HL-60 (cell line): ENCODE measurements at regions not wholly inside any gene's neighbourhood (a gene's known extent, or its start where the extent isn't known, plus 50 kb on each side); places are given as distances from the start of the nearest gene placed in this dataset.

Experiments
- DNase-seq, 2 experiments: peaks; one replicate each; pipeline ENCODE4 v3.0.0-alpha.2; 2010 to 2020; ENCODE audit warnings: low read depth in 1 of 2, low spot score in 1 of 2
- H3K27ac ChIP-seq: fragments of 250-450 bp; sonication (Bioruptor Pico); replicated peaks from 2 replicates; pipeline ENCODE4 v1.5.1; 2020; ENCODE audit warnings: mild to moderate bottlenecking, moderate library complexity
- H3K27me3 ChIP-seq: fragments of 250-450 bp; sonication (Bioruptor Pico); 2 replicates; pipeline ENCODE4 v1.5.1; 2021; ENCODE audit warnings: mild to moderate bottlenecking, moderate library complexity; ENCODE audit not compliant: insufficient read depth, poor library complexity, severe bottlenecking
- H3K4me3 ChIP-seq: replicated peaks from 2 replicates; pipeline ENCODE4 v1.5.1; 2011; ENCODE audit warnings: mild to moderate bottlenecking, control low read depth, low read length; ENCODE audit not compliant: insufficient read depth
- CTCF ChIP-seq: IDR thresholded peaks from one replicate; pipeline ENCODE4 v1.5.1; 2011; ENCODE audit warnings: low read length, control low read depth, inconsistent platforms; ENCODE audit not compliant: insufficient read depth
- GABPA ChIP-seq: IDR thresholded peaks from 2 replicates; pipeline ENCODE4 v1.6.1; 2012; ENCODE audit warnings: low read depth
- POLR2AphosphoS5 ChIP-seq: IDR thresholded peaks from 2 replicates; pipeline ENCODE4 v1.6.1; 2012; ENCODE audit warnings: low read depth
- REST ChIP-seq: IDR thresholded peaks from 2 replicates; pipeline ENCODE4 v1.6.1; 2012; ENCODE audit warnings: low read depth; ENCODE audit not compliant: insufficient replicate concordance
- SPI1 ChIP-seq: IDR thresholded peaks from 2 replicates; pipeline ENCODE4 v1.6.1; 2012; ENCODE audit warnings: low read depth, mild to moderate bottlenecking, borderline replicate concordance

GRCh38 chr2:12052796-12053195 lies 306.4 kb downstream of the LPIN1 start:
- TF ChIP-seq SPI1 (no peak), POLR2AphosphoS5 (no peak), GABPA (no peak), REST (no peak)
- Histone ChIP-seq H3K27me3 (no peaks in the 10 kb centered on the region), H3K27ac (no peak overlapping the region), H3K4me3 (no peak overlapping the region)
- no peak for DNase-seq

- TF ChIP-seq REST (no peak), POLR2AphosphoS5 (no peak), GABPA (no peak)
- no peak for DNase-seq
- Histone ChIP-seq H3K27me3 (no peaks in the 10 kb centered on the region), H3K4me3 (no peak overlapping the region), H3K27ac (no peak overlapping the region)
These were observed 308.7 kb downstream of the LPIN1 start for GRCh38 chr2:12054956-12055618.

GRCh38 chr2:12057436-12058166 lies 311.2 kb downstream of the LPIN1 start:
- H3K27me3 ChIP-seq = no peaks in the 10 kb centered on the region
- TF ChIP-seq SPI1 (peak; percentile 54; the same call in 1 of the 2 replicates), GABPA (no peak), POLR2AphosphoS5 (peak; percentile 90)
- H3K27ac ChIP-seq = no peak overlapping the region
- DNase-seq = peak; percentile 63 to 80
- H3K4me3 ChIP-seq = no peak overlapping the region

GRCh38 chr2:12059616-12060441 lies 313.4 kb downstream of the LPIN1 start:
- DNase-seq = no peak
- Histone ChIP-seq H3K27me3 (no peaks in the 10 kb centered on the region), H3K27ac (no peak overlapping the region), H3K4me3 (no peak overlapping the region)
- TF ChIP-seq POLR2AphosphoS5 (no peak), CTCF (no peak), REST (no peak), SPI1 (no peak), GABPA (no peak)
